Liver (tissue), 8 donors: ENCODE measurements at regions not wholly inside any gene's neighbourhood (a gene's known extent, or its start where the extent isn't known, plus 50 kb on each side); places are given as distances from the start of the nearest gene placed in this dataset.

Experiments used
- DNase-seq: peaks from one replicate; pipeline ENCODE4 v3.0.0-alpha.2; 2017; ENCODE audit warnings: low spot score
- H3K27ac ChIP-seq, 2 donors: one replicate each; pipeline ENCODE4 v1.7.0; 2013; ENCODE audit warnings: inconsistent platforms in 2 of 2, low read length in 2 of 2, control low read depth in 1 of 2, low read depth in 1 of 2, mild to moderate bottlenecking in 1 of 2
- H3K27me3 ChIP-seq, 4 donors: one replicate each; pipeline versions ENCODE4 v1.6.1 to v1.7.0; 2013; ENCODE audit warnings: low read length in 3 of 4, inconsistent platforms in 1 of 4, mild to moderate bottlenecking in 1 of 4, moderate library complexity in 1 of 4; ENCODE audit not compliant: control insufficient read depth in 4 of 4, insufficient read depth in 4 of 4
- H3K36me3 ChIP-seq, 4 donors: one replicate each; pipeline versions ENCODE4 v1.6.1 to v1.7.0; 2013; ENCODE audit warnings: low read length in 3 of 4, mild to moderate bottlenecking in 3 of 4, low read depth in 1 of 4, moderate library complexity in 1 of 4; ENCODE audit not compliant: control insufficient read depth in 4 of 4, insufficient read depth in 3 of 4
- H3K4me1 ChIP-seq, 4 donors: one replicate each; pipeline versions ENCODE4 v1.6.1 to v1.7.0; 2013; ENCODE audit warnings: low read length in 3 of 4, mild to moderate bottlenecking in 3 of 4, moderate library complexity in 1 of 4; ENCODE audit not compliant: control insufficient read depth in 4 of 4, insufficient read depth in 4 of 4
- H3K4me3 ChIP-seq, 3 donors: one replicate each; pipeline versions ENCODE4 v1.6.1 to v1.7.0; 2013; ENCODE audit warnings: low read length in 3 of 3, control low read depth in 1 of 3, low read depth in 1 of 3, mild to moderate bottlenecking in 1 of 3
- H3K9ac ChIP-seq, 2 donors: one replicate each; pipeline ENCODE4 v1.7.0; 2013; ENCODE audit warnings: low read length in 2 of 2, mild to moderate bottlenecking in 2 of 2, moderate library complexity in 2 of 2, control low read depth in 1 of 2, low read depth in 1 of 2
- H3K9me3 ChIP-seq, 4 donors: one replicate each; pipeline versions ENCODE4 v1.6.1 to v1.7.0; 2013; ENCODE audit warnings: low read length in 3 of 4; ENCODE audit not compliant: control insufficient read depth in 4 of 4
- CTCF ChIP-seq: fragments of 150-350 bp; IDR thresholded peaks from 2 replicates; pipeline ENCODE4 v1.5.1; 2017; ENCODE audit warnings: improper control_type of control experiment, low read depth, low read length; ENCODE audit not compliant: missing input control
- EGR1 ChIP-seq, 2 donors: IDR thresholded peaks; 2 replicates each; pipeline ENCODE4 v1.6.1; 2016 to 2018; ENCODE audit warnings: antibody characterized with exemption in 2 of 2, low read depth in 2 of 2
- FOXA1 ChIP-seq: IDR thresholded peaks from 2 replicates; pipeline ENCODE4 v1.6.1; 2016; ENCODE audit warnings: antibody characterized with exemption
- FOXA2 ChIP-seq: IDR thresholded peaks from 2 replicates; pipeline ENCODE4 v1.6.1; 2016; ENCODE audit warnings: antibody characterized with exemption
- GABPA ChIP-seq, 2 donors: IDR thresholded peaks in 1 of 2; conservative IDR thresholded peaks in 1 of 2; 2 replicates each; pipeline ENCODE4 v1.6.1; 2016; ENCODE audit warnings: antibody characterized with exemption in 2 of 2, mild to moderate bottlenecking in 1 of 2, moderate library complexity in 1 of 2
- HNF4A ChIP-seq, 2 donors: conservative IDR thresholded peaks; 2 replicates each; pipeline ENCODE4 v1.6.1; 2016; ENCODE audit warnings: antibody characterized with exemption in 2 of 2, mild to moderate bottlenecking in 2 of 2
- HNF4G ChIP-seq: IDR thresholded peaks from 2 replicates; pipeline ENCODE4 v1.6.1; 2016; ENCODE audit warnings: antibody characterized with exemption
- JUND ChIP-seq, 2 donors: IDR thresholded peaks; 2 replicates each; pipeline ENCODE4 v1.6.1; 2016; ENCODE audit warnings: antibody characterized with exemption in 2 of 2
- NR2F2 ChIP-seq: IDR thresholded peaks from 2 replicates; pipeline ENCODE4 v1.6.1; 2016; ENCODE audit warnings: antibody characterized with exemption
- RAD21 ChIP-seq, 2 donors: IDR thresholded peaks; 2 replicates each; pipeline ENCODE4 v1.6.1; 2016; ENCODE audit warnings: antibody characterized with exemption in 2 of 2, mild to moderate bottlenecking in 2 of 2
- REST ChIP-seq: IDR thresholded peaks from 2 replicates; pipeline ENCODE4 v1.6.1; 2016; ENCODE audit warnings: antibody characterized with exemption, mild to moderate bottlenecking
- RXRA ChIP-seq, 2 donors: IDR thresholded peaks; 2 replicates each; pipeline ENCODE4 v1.6.1; 2017 to 2018; ENCODE audit warnings: antibody characterized with exemption in 2 of 2, mild to moderate bottlenecking in 1 of 2
- SP1 ChIP-seq: IDR thresholded peaks from 2 replicates; pipeline ENCODE4 v1.6.1; 2018; ENCODE audit warnings: antibody characterized with exemption, mild to moderate bottlenecking
- TAF1 ChIP-seq: conservative IDR thresholded peaks from 2 replicates; pipeline ENCODE4 v1.6.1; 2016; ENCODE audit warnings: antibody characterized with exemption, mild to moderate bottlenecking
- YY1 ChIP-seq: IDR thresholded peaks from 2 replicates; pipeline ENCODE4 v1.6.1; 2016; ENCODE audit warnings: antibody characterized with exemption, mild to moderate bottlenecking
- WGBS: extraction: QIAGEN DNeasy Blood & Tissue Kit; methylation state at CpG from one replicate; pipeline ENCODE4 v1.1.7; 2013; 5-methylcytosine and 5-hydroxymethylcytosine counted together
- TF ChIP-seq, protein P1 (sequence below): IDR thresholded peaks from 2 replicates; pipeline ENCODE4 v1.6.1; 2016; ENCODE audit warnings: antibody characterized with exemption
- TF ChIP-seq, protein P2 (sequence below): IDR thresholded peaks from 2 replicates; pipeline ENCODE4 v1.6.1; 2016; ENCODE audit warnings: antibody characterized with exemption
- TF ChIP-seq, protein P3 (sequence below): IDR thresholded peaks from 2 replicates; pipeline ENCODE4 v1.6.1; 2016; ENCODE audit warnings: antibody characterized with exemption
- donor health status: healthy.
- donor health status: healthy.
- donor health status: healthy.
- donor health status: healthy.
- donor health status: healthy.

DNA sequence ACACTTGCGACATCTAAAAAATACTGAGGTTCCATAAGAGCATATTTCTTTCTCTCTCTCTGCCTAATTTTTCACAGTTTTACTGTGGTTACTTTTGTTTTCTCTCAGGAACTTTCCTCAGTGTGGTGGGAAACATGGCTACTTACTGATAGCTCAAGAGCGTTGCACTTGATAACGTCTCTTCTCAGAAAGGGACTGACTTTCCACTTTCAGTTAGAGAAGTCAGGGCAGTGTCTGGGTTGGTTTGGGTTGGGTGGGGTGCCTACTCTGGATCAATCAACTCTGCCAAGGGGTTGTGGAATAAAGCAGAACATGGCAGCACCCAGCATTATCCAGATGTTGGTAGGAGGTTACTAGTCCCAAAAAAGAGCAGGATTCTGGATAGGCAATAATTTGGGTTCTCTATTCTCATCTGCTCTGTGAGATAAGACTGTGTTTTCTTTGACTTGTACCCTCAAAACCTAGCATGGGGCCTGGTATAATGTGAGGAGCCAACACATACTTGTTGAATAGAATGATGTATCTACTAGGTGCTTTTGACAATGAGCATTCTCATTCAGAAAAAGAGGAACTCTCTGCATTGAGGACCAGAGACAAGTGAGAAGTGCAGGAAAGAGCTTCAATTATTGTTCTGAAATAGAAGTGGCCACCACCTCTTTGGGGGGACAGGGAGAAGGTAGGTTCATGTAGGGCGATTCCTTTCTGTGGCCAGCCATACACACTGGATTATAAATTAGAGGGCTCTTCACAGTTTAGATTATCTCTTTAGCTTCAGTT, 315.7 kb downstream of the REEP3 start:
- no peak for DNase-seq
- H3K9me3 ChIP-seq, result no peaks in the 10 kb centered on the region
- no peak overlapping the region for H3K4me3 ChIP-seq
- no peak overlapping the region for H3K9ac ChIP-seq
- no peaks in the 10 kb centered on the region for H3K27me3 ChIP-seq
- 88% methylated on average over 4 of the region's 4 CpGs for WGBS
- no peaks in the 10 kb centered on the region for H3K36me3 ChIP-seq
- H3K4me1 ChIP-seq, result no peaks in the 10 kb centered on the region
- H3K27ac ChIP-seq, result no peak overlapping the region
- TF ChIP-seq, protein P1, sequence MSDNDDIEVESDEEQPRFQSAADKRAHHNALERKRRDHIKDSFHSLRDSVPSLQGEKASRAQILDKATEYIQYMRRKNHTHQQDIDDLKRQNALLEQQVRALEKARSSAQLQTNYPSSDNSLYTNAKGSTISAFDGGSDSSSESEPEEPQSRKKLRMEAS, result no peak
- TF ChIP-seq TAF1 (no peak), REST (no peak), HNF4G (no peak), HNF4A (conservative IDR thresholded peaks at IDR 0.05) (no peak), RXRA (IDR thresholded peaks at IDR 0.05) (no peak), CTCF (no peak), RAD21 (IDR thresholded peaks at IDR 0.05) (no peak), JUND (IDR thresholded peaks at IDR 0.05) (no peak), EGR1 (IDR thresholded peaks at IDR 0.05; ENCODE audit: low read depth in 2 of 2) (no peak), NR2F2 (no peak), FOXA1 (no peak), SP1 (no peak), YY1 (no peak), GABPA (IDR thresholded peaks at IDR 0.05 in 1 of 2, conservative IDR thresholded peaks at IDR 0.05 in 1 of 2) (no peak), FOXA2 (no peak)
- TF ChIP-seq, protein P2, sequence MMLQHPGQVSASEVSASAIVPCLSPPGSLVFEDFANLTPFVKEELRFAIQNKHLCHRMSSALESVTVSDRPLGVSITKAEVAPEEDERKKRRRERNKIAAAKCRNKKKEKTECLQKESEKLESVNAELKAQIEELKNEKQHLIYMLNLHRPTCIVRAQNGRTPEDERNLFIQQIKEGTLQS, result no peak
- TF ChIP-seq, protein P3, sequence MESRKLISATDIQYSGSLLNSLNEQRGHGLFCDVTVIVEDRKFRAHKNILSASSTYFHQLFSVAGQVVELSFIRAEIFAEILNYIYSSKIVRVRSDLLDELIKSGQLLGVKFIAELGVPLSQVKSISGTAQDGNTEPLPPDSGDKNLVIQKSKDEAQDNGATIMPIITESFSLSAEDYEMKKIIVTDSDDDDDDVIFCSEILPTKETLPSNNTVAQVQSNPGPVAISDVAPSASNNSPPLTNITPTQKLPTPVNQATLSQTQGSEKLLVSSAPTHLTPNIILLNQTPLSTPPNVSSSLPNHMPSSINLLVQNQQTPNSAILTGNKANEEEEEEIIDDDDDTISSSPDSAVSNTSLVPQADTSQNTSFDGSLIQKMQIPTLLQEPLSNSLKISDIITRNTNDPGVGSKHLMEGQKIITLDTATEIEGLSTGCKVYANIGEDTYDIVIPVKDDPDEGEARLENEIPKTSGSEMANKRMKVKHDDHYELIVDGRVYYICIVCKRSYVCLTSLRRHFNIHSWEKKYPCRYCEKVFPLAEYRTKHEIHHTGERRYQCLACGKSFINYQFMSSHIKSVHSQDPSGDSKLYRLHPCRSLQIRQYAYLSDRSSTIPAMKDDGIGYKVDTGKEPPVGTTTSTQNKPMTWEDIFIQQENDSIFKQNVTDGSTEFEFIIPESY, result no peak
